ENCODE measurements at regions not wholly inside any gene's neighbourhood (a gene's known extent, or its start where the extent isn't known, plus 50 kb on each side); places are given as distances from the start of the nearest gene placed in this dataset.

- Mint-ChIP-seq H3K4me1 (ENCODE audit: low read depth) (no peaks in the 10 kb centered on the region), H3K27ac (no peak overlapping the region), H3K36me3 (ENCODE audit: low read depth) (no peaks in the 10 kb centered on the region), H3K9me3 (no peaks in the 10 kb centered on the region), H3K27me3 (no peaks in the 10 kb centered on the region), H3K4me3 (no peak overlapping the region)
- POLR2A ChIA-PET: no interaction called here
- CTCF ChIA-PET: no interaction called here
- intact Hi-C loops (cut with micrococcal nuclease): no loop called here
- DNase-seq (no peak), ATAC-seq (no peak)
- no peak for TF ChIP-seq CTCF (IDR thresholded peaks at IDR 0.05)
Measured at GRCh38 chr4:138085736-138086305, 156.3 kb downstream of the SLC7A11 start.

- H3K4me3 Mint-ChIP-seq: no peak overlapping the region
- intact Hi-C loops (cut with micrococcal nuclease): no loop called here
- ChIA-PET POLR2A (interaction anchor here (0.5 kb wide), 1 partner anchor 320 kb away, joined by 3 read pairs; no protein-coding TSS in a partner anchor), CTCF (no interaction called here)
- no peak overlapping the region for H3K27ac Mint-ChIP-seq
- no peaks in the 10 kb centered on the region for H3K36me3 Mint-ChIP-seq (ENCODE audit: low read depth)
- no peaks in the 10 kb centered on the region for H3K9me3 Mint-ChIP-seq
- TF ChIP-seq CTCF (IDR thresholded peaks at IDR 0.05): no peak
- H3K4me1 Mint-ChIP-seq (ENCODE audit: low read depth): no peaks in the 10 kb centered on the region
- no peaks in the 10 kb centered on the region for H3K27me3 Mint-ChIP-seq
- no peak for ATAC-seq
- DNase-seq: no peak
Measured at GRCh38 chr4:138078751-138079520, 163.2 kb downstream of the SLC7A11 start.

GRCh38 chr4:138078253-138078652 lies 163.9 kb downstream of the SLC7A11 start:
- ChIA-PET POLR2A (interaction anchor here (0.5 kb wide), 1 partner anchor 321 kb away, joined by 3 read pairs; no protein-coding TSS in a partner anchor), CTCF (no interaction called here)
- intact Hi-C loops (cut with micrococcal nuclease): no loop called here
- ATAC-seq: no peak
- no peak for TF ChIP-seq CTCF (IDR thresholded peaks at IDR 0.05)
- Mint-ChIP-seq H3K27me3 (no peaks in the 10 kb centered on the region), H3K4me1 (ENCODE audit: low read depth) (no peaks in the 10 kb centered on the region), H3K27ac (no peak overlapping the region), H3K4me3 (no peak overlapping the region), H3K36me3 (ENCODE audit: low read depth) (no peaks in the 10 kb centered on the region), H3K9me3 (no peaks in the 10 kb centered on the region)
- DNase-seq: no peak

GRCh38 chr4:138076561-138076960 lies 165.6 kb downstream of the SLC7A11 start:
- Mint-ChIP-seq H3K27ac (no peak overlapping the region), H3K9me3 (no peaks in the 10 kb centered on the region), H3K4me1 (ENCODE audit: low read depth) (no peaks in the 10 kb centered on the region), H3K27me3 (no peaks in the 10 kb centered on the region), H3K4me3 (no peak overlapping the region), H3K36me3 (ENCODE audit: low read depth) (no peaks in the 10 kb centered on the region)
- DNase-seq (no peak), ATAC-seq (no peak)
- intact Hi-C loops (cut with micrococcal nuclease): no loop called here
- no peak for TF ChIP-seq CTCF (IDR thresholded peaks at IDR 0.05)
- POLR2A ChIA-PET: no interaction called here
- CTCF ChIA-PET: no interaction called here

GRCh38 chr4:138070816-138071215 lies 171.3 kb downstream of the SLC7A11 start:
- no peak for DNase-seq
- no peaks in the 10 kb centered on the region for H3K36me3 Mint-ChIP-seq (ENCODE audit: low read depth)
- no peak for ATAC-seq
- ChIA-PET CTCF (interaction anchor here (0.7 kb wide), 1 partner anchor 312 kb away, joined by 3 read pairs; no protein-coding TSS in a partner anchor), POLR2A (no interaction called here)
- no peak overlapping the region for H3K27ac Mint-ChIP-seq
- H3K4me1 Mint-ChIP-seq (ENCODE audit: low read depth): no peaks in the 10 kb centered on the region
- no peaks in the 10 kb centered on the region for H3K27me3 Mint-ChIP-seq
- H3K9me3 Mint-ChIP-seq: peaks cover 4% of the 10 kb centered on the region
- TF ChIP-seq CTCF (IDR thresholded peaks at IDR 0.05): no peak
- H3K4me3 Mint-ChIP-seq: no peak overlapping the region
- intact Hi-C loops (cut with micrococcal nuclease): no loop called here

All from activated CD8-positive, alpha-beta T cell treated with anti-CD3 and anti-CD28 coated beads for 36 hours (primary cell).